BLaER1 (cell line): ENCODE measurements at regions not wholly inside any gene's neighbourhood (a gene's known extent, or its start where the extent isn't known, plus 50 kb on each side); places are given as distances from the start of the nearest gene placed in this dataset.
A peak's percentile ranks its signal among the peaks of the same experiment; 100 is the strongest.

Experiments
- H3K27ac ChIP-seq: shearing (Covaris generic); formaldehyde crosslinking; 2 replicates; pipeline ENCODE4 v1.8.1; 2022
- H3K27me3 ChIP-seq: shearing (Covaris generic); formaldehyde crosslinking; 2 replicates; pipeline ENCODE4 v1.8.1; 2022
- H3K36me3 ChIP-seq: shearing (Covaris generic); formaldehyde crosslinking; 2 replicates; pipeline ENCODE4 v1.8.1; 2022
- H3K4me1 ChIP-seq: shearing (Covaris generic); formaldehyde crosslinking; 2 replicates; pipeline ENCODE4 v1.8.1; 2022
- H3K4me2 ChIP-seq: shearing (Covaris generic); formaldehyde crosslinking; 2 replicates; pipeline ENCODE4 v1.8.1; 2022
- H3K4me3 ChIP-seq: shearing (Covaris generic); formaldehyde crosslinking; 2 replicates; pipeline ENCODE4 v1.8.1; 2022
- H3K9ac ChIP-seq: shearing (Covaris generic); formaldehyde crosslinking; 2 replicates; pipeline ENCODE4 v1.8.1; 2022
- H3K9me3 ChIP-seq: shearing (Covaris generic); formaldehyde crosslinking; 2 replicates; pipeline ENCODE4 v1.8.1; 2022
- H4K20me1 ChIP-seq: shearing (Covaris generic); formaldehyde crosslinking; 2 replicates; pipeline ENCODE4 v1.8.1; 2022
- Cebpa-rat ChIP-seq: shearing (Covaris generic); IDR thresholded peaks from 2 replicates; pipeline ENCODE4 v1.8.1; 2022

- no peak for TF ChIP-seq Cebpa-rat
- Histone ChIP-seq H3K4me3 (no peak overlapping the region), H3K4me2 (no peak overlapping the region), H3K27me3 (no peaks in the 10 kb centered on the region), H3K9me3 (no peaks in the 10 kb centered on the region; the same call in 1 of the 2 replicates), H3K27ac (no peak overlapping the region), H3K4me1 (no peaks in the 10 kb centered on the region), H4K20me1 (no peaks in the 10 kb centered on the region), H3K9ac (no peak overlapping the region), H3K36me3 (no peaks in the 10 kb centered on the region)
Observed at GRCh38 chr11:32161293-32161692, 70.4 kb downstream of the RCN1 start.

DNA sequence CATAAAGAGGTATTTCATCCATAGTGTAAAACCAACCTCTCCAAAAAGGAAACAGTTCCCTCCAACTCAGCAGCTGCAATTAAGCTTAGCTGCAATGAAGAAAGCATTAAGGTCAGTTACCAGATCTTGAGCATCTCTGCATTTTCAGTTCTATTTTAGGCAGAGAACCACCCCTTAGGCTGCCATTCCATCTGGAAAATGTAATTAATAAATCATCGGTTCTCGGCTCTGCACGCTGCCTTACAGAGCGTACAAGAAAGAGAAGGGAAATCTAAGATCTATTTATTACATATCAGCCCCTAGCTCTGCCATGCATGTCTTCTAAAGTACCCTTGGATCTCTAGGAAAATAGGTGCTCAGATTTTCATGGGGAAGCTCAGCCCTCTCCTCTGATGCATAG, 71.5 kb downstream of the RCN1 start:
- Histone ChIP-seq H3K9ac (no peak overlapping the region), H4K20me1 (no peaks in the 10 kb centered on the region), H3K27ac (no peak overlapping the region), H3K4me1 (no peaks in the 10 kb centered on the region), H3K9me3 (no peaks in the 10 kb centered on the region; the same call in 1 of the 2 replicates), H3K4me3 (no peak overlapping the region), H3K4me2 (no peak overlapping the region), H3K27me3 (no peaks in the 10 kb centered on the region), H3K36me3 (no peaks in the 10 kb centered on the region)
- no peak for TF ChIP-seq Cebpa-rat

DNA sequence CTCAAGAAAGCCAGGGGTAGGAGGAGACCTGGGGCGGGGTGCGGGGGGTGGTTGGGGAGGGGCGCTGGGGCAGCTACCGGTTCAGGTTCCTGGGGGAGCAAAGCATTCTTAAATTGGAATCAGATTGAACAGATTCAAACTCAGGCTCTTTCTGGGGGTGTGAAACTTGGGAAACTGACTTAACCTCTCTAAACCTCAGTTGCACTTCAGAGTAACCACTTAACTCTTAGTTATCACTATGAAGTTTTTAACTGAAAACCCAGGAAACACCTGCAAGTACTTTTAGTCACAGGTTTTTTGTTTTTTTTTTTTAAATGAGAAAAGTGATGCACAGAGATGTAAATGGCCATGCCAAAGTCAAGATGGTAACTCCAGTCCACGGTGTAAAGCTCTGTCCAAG, 72.0 kb downstream of the RCN1 start:
- Histone ChIP-seq H3K4me2 (no peak overlapping the region), H3K9ac (no peak overlapping the region)
- TF ChIP-seq Cebpa-rat = no peak

DNA sequence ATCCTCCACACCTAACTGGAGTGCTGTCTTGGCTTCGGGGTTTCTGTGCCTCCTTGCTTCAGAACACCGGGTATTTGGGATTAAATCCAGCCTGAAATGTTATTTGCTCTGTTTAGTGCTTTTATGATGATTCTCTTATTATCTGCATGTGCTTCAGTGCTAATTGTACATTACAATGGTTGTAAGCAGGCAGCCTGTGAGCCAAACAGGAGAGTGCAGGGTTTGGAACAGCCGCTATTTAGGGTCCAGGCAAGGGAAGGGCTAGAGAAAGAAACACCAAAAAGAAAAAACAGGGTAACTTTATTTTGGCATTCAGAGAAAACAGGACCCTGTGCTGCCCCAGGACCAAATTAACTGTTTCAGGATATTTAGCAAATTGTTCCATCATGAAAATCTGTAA, 72.7 kb downstream of the RCN1 start:
- H3K4me3 ChIP-seq = no peak overlapping the region
- no peaks in the 10 kb centered on the region for H3K9me3 ChIP-seq
- no peak overlapping the region for H3K27ac ChIP-seq
- no peaks in the 10 kb centered on the region for H3K36me3 ChIP-seq
- no peak overlapping the region for H3K4me2 ChIP-seq
- no peaks in the 10 kb centered on the region for H4K20me1 ChIP-seq
- no peak for TF ChIP-seq Cebpa-rat
- H3K4me1 ChIP-seq = no peaks in the 10 kb centered on the region
- H3K9ac ChIP-seq = no peak overlapping the region
- H3K27me3 ChIP-seq = no peaks in the 10 kb centered on the region

More for the DNA sequence above, 72.0 kb downstream of the RCN1 start:
- H3K27me3 ChIP-seq = no peaks in the 10 kb centered on the region
- H3K4me3 ChIP-seq = no peak overlapping the region
- H3K9me3 ChIP-seq = no peaks in the 10 kb centered on the region
- H4K20me1 ChIP-seq = no peaks in the 10 kb centered on the region
- no peak overlapping the region for H3K27ac ChIP-seq
- H3K36me3 ChIP-seq = no peaks in the 10 kb centered on the region
- H3K4me1 ChIP-seq = no peaks in the 10 kb centered on the region

DNA sequence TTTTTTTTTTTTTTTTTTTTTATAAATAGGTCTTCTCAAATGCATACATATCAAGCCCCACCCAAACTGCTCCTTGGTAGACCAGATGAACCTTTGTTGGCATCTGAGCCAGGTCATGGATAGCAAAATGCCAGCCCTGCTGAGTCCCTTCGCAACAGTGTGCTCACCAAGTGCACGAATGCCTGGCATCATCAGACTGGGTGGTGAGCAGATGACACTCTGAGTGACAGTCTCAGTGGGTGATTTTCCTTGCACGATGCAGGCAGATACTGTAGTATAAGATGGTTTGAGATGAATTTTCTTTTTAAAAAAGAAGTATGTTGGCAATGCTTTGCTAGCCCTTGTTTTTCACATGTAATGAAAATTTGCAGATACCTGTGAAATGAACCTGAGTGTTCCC, 74.0 kb downstream of the RCN1 start:
- H3K36me3 ChIP-seq = no peaks in the 10 kb centered on the region
- H3K4me1 ChIP-seq = no peaks in the 10 kb centered on the region
- no peaks in the 10 kb centered on the region for H3K27me3 ChIP-seq
- H3K27ac ChIP-seq = no peak overlapping the region
- H3K9me3 ChIP-seq = no peaks in the 10 kb centered on the region
- no peak for TF ChIP-seq Cebpa-rat
- H3K9ac ChIP-seq = no peak overlapping the region
- H3K4me2 ChIP-seq = no peak overlapping the region
- H4K20me1 ChIP-seq = no peaks in the 10 kb centered on the region
- H3K4me3 ChIP-seq = no peak overlapping the region

- Histone ChIP-seq H3K4me1 (peaks cover 15% of the 10 kb centered on the region), H3K27ac (no peak overlapping the region), H4K20me1 (no peaks in the 10 kb centered on the region), H3K4me2 (no peak overlapping the region), H3K4me3 (no peak overlapping the region), H3K36me3 (no peaks in the 10 kb centered on the region), H3K9ac (no peak overlapping the region), H3K27me3 (no peaks in the 10 kb centered on the region), H3K9me3 (no peaks in the 10 kb centered on the region)
- TF ChIP-seq Cebpa-rat = no peak
Observed at GRCh38 chr11:32168924-32169323, 78.0 kb downstream of the RCN1 start.

- Histone ChIP-seq H3K4me2 (peak overlapping the region; percentile 47), H3K9me3 (no peaks in the 10 kb centered on the region), H3K36me3 (no peaks in the 10 kb centered on the region), H3K27ac (no peak overlapping the region), H3K27me3 (no peaks in the 10 kb centered on the region), H4K20me1 (no peaks in the 10 kb centered on the region), H3K9ac (no peak overlapping the region), H3K4me3 (no peak overlapping the region), H3K4me1 (peaks cover 15% of the 10 kb centered on the region)
- no peak for TF ChIP-seq Cebpa-rat
Observed at GRCh38 chr11:32171445-32171844, 80.6 kb downstream of the RCN1 start.

DNA sequence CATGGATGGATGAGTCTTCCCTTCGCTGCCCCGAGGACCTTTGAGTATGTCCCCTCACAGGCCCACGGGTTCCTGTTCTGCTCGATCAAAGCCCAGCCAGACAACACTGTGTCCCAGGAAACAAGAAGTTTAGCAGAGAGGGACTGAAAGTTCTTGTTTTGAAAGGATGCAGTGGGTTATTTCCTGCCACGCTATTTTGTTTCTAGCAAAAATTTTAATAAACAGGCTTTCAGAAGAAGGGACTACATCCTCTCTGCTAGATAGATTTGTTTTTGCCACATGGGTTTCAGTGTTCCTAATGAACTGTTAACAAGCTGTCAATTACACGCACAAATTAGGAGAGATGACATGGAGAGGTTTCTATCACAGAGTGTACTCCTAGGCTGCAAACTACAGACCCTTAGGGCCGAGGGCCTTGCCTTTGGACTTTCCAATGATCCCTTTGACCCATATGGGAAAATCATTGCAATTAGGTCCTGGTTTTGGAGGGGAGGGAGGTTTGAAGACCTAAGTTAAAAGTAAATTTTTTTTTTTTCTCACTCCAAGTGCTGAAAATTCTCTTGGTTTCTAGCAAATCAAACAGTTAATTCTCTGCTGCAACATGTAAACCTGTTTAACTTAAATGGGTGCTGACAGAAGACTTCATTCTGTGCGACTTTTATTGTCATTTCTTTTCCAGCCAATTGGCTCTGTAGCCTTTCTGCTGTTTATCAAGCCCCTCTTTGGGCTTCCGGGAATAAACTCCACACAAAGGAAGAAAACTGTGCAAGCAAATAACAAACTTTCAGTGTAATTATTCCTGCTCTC, 81.4 kb downstream of the RCN1 start:
- no peak for TF ChIP-seq Cebpa-rat
- H3K27ac ChIP-seq = no peak overlapping the region
- no peaks in the 10 kb centered on the region for H3K36me3 ChIP-seq
- H3K4me3 ChIP-seq = no peak overlapping the region
- peak overlapping the region; percentile 47 for H3K4me2 ChIP-seq
- no peaks in the 10 kb centered on the region for H4K20me1 ChIP-seq
- no peak overlapping the region for H3K9ac ChIP-seq
- peaks cover 15% of the 10 kb centered on the region for H3K4me1 ChIP-seq
- no peaks in the 10 kb centered on the region for H3K9me3 ChIP-seq
- no peaks in the 10 kb centered on the region for H3K27me3 ChIP-seq

DNA sequence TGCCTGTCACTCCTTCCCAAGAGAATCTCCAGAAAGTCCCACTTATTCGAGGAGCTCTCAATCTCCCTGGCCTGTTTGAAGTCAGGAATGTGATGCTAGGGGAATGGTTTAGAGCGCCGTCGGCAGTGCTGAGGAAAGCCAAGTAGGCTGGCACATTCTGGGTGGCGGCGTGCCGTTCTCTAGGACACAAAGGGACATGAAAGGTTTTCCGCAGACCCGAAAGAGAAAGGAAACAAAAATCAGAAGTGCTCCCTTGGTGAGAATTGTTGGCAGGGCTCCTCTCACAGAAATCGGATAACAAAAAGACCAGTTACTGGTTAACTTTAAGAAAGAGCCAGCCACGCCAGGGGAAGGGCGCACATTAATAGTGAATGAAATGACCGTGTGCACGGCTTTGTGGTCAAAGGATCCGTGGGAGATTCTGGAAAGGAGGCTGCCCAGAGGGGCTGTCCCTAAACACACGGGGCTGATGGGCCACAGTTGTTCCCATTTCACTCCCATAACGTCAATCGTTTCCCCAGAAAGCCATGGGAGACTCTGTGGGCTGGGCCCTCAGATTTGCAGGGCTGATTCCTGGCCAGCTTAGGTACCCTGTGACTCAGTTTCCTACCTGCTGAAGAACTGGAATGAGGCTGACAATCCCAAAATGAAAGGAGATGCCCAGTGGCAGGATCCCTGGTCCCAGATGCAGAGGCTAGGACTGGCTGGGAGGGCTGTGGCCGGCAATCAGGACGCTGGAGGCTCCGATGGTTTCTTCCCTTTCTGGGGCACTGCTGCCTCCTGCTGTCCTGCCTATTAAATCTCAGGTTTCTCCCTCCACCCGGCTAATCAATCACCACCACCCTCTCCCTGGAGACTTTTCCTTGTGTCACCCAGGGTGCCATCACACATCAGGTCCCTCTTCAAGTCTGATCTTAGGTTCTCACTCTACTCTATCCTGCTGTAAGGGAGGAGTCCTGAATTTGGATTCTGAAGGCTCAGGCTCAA, 82.3 kb downstream of the RCN1 start:
- H3K27me3 ChIP-seq = no peaks in the 10 kb centered on the region
- H3K9ac ChIP-seq = no peak overlapping the region
- no peak for TF ChIP-seq Cebpa-rat
- no peak overlapping the region for H3K4me2 ChIP-seq
- H3K27ac ChIP-seq = no peak overlapping the region
- H4K20me1 ChIP-seq = no peaks in the 10 kb centered on the region
- no peaks in the 10 kb centered on the region for H3K36me3 ChIP-seq
- peaks cover 18% of the 10 kb centered on the region for H3K4me1 ChIP-seq
- H3K9me3 ChIP-seq = no peaks in the 10 kb centered on the region
- H3K4me3 ChIP-seq = no peak overlapping the region

- Histone ChIP-seq H3K9ac (no peak overlapping the region), H4K20me1 (no peaks in the 10 kb centered on the region)
Observed at GRCh38 chr11:32173977-32174376, 83.1 kb downstream of the RCN1 start.

More at GRCh38 chr11:32173977-32174376, 83.1 kb downstream of the RCN1 start:
- Histone ChIP-seq H3K4me1 (peaks cover 26% of the 10 kb centered on the region), H3K27me3 (no peaks in the 10 kb centered on the region), H3K36me3 (no peaks in the 10 kb centered on the region), H3K9me3 (no peaks in the 10 kb centered on the region), H3K4me2 (no peak overlapping the region), H3K4me3 (no peak overlapping the region), H3K27ac (no peak overlapping the region)
- TF ChIP-seq Cebpa-rat = no peak
